HG03558 (cell line): ENCODE measurements at regions not wholly inside any gene's neighbourhood (a gene's known extent, or its start where the extent isn't known, plus 50 kb on each side); places are given as distances from the start of the nearest gene placed in this dataset.
"Not testable (repeated sequence)": the region's sequence is repeated elsewhere in the genome, so short reads cannot be mapped to it uniquely, and the experiment has no call there.

Experiments used
- ATAC-seq: cut with Tn5 transposase; IDR thresholded peaks from one replicate; pipeline ENCODE4 v1.9.1; 2021; ENCODE audit warnings: moderate number of reproducible peaks; ENCODE audit not compliant: unreplicated experiment; ENCODE audit errors: extremely low read depth

GRCh38 chr15:21718108-21718507, 159.4 kb downstream of the POTEB start:
- peak; percentile 58 for ATAC-seq

- not testable (repeated sequence) for ATAC-seq
Observed at GRCh38 chr15:21717661-21718060, 159.9 kb downstream of the POTEB start.

GRCh38 chr15:21705480-21705879, 172.1 kb downstream of the POTEB start:
- not testable (repeated sequence) for ATAC-seq

GRCh38 chr15:21698620-21699019, 178.9 kb downstream of the POTEB start:
- not testable (repeated sequence) for ATAC-seq

- not testable (repeated sequence) for ATAC-seq
Observed at GRCh38 chr15:21695089-21695488, 182.4 kb downstream of the POTEB start.

GRCh38 chr15:21692471-21693102, 184.9 kb downstream of the POTEB start:
- not testable (repeated sequence) for ATAC-seq

GRCh38 chr15:21656798-21657397, 216.6 kb upstream of the POTEB3 start:
- ATAC-seq: not testable (repeated sequence)

GRCh38 chr15:21656114-21656746, 215.9 kb upstream of the POTEB3 start:
- not testable (repeated sequence) for ATAC-seq

- ATAC-seq: not testable (repeated sequence)
Observed at GRCh38 chr15:21653707-21654106, 213.4 kb upstream of the POTEB3 start.

- not testable (repeated sequence) for ATAC-seq
Observed at GRCh38 chr15:21638770-21639169, 198.5 kb upstream of the POTEB3 start.

- not testable (repeated sequence) for ATAC-seq
Observed at GRCh38 chr15:21626694-21627093, 186.4 kb upstream of the POTEB3 start.

GRCh38 chr15:21609223-21609622, 168.9 kb upstream of the POTEB3 start:
- not testable (repeated sequence) for ATAC-seq

GRCh38 chr15:21565426-21565825, 125.1 kb upstream of the POTEB3 start:
- not testable (repeated sequence) for ATAC-seq

- ATAC-seq: not testable (repeated sequence)
Observed at GRCh38 chr15:21551809-21552208, 111.5 kb upstream of the POTEB3 start.

- not testable (repeated sequence) for ATAC-seq
Observed at GRCh38 chr15:21546182-21546903, 106.0 kb upstream of the POTEB3 start.

- not testable (repeated sequence) for ATAC-seq
Observed at GRCh38 chr15:21532785-21533184, 92.5 kb upstream of the POTEB3 start.

- not testable (repeated sequence) for ATAC-seq
Observed at GRCh38 chr15:21516248-21516647, 75.9 kb upstream of the POTEB3 start.

- not testable (repeated sequence) for ATAC-seq
Observed at GRCh38 chr15:21515296-21515695, 75.0 kb upstream of the POTEB3 start.

GRCh38 chr15:21503021-21503420, 62.7 kb upstream of the POTEB3 start:
- not testable (repeated sequence) for ATAC-seq
